Cardiac muscle cell (in vitro differentiated cells and primary cell): ENCODE measurements at regions not wholly inside any gene's neighbourhood (a gene's known extent, or its start where the extent isn't known, plus 50 kb on each side); places are given as distances from the start of the nearest gene placed in this dataset.

Experiments used
- DNase-seq, 2 donors: peaks; one replicate each; pipeline versions ENCODE4 v3.0.0 to v3.0.0-alpha.2; 2010 to 2017; ENCODE audit warnings: low read depth in 1 of 2, low spot score in 1 of 2
- H3K27ac ChIP-seq: fragments of 200-600 bp; sonication (generic); 2 replicates; pipeline ENCODE4 v1.5.1; 2016
- H3K27me3 ChIP-seq: fragments of 200-600 bp; sonication (generic); 2 replicates; pipeline ENCODE4 v1.6.0; 2016; ENCODE audit warnings: control low read depth
- H3K36me3 ChIP-seq: fragments of 200-600 bp; sonication (generic); 2 replicates; pipeline ENCODE4 v1.5.1; 2016; ENCODE audit warnings: control low read depth
- H3K4me1 ChIP-seq: fragments of 200-600 bp; sonication (generic); 2 replicates; pipeline ENCODE4 v1.8.1; 2017; ENCODE audit warnings: low read depth, mild to moderate bottlenecking, mixed run types
- H3K4me3 ChIP-seq: fragments of 200-600 bp; sonication (generic); 2 replicates; pipeline ENCODE4 v1.5.1; 2016; ENCODE audit warnings: mild to moderate bottlenecking
- H3K9me3 ChIP-seq: fragments of 200-600 bp; sonication (generic); 2 replicates; pipeline ENCODE4 v1.5.1; 2017; ENCODE audit warnings: low read depth, mild to moderate bottlenecking, control low read depth
- TF ChIP-seq, protein P1 (sequence below): IDR thresholded peaks from 2 replicates; pipeline ENCODE4 v1.5.1; 2012; ENCODE audit warnings: low read depth, mild to moderate bottlenecking, low read length

DNA sequence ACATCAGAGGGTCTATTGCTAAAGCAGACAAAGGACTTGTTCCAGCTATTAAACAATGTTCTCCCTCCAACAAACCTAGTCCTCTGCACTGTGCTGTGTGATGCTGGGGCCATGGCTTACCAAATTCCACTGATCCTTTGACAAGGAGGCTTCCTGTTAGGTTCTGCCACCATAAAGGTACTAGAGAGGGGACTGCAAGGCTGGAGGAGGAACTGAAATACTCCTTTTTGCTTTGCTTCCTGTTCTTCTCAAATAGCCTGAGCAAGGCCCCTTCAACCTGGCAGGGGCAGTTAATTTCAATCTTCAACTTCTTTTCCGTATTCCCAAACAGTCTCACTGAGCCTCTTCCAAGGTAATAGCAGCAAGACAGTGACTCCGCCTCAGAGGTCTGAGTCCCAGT, 286.4 kb upstream of the IRAK1BP1 start:
- Histone ChIP-seq H3K9me3 (no peaks in the 10 kb centered on the region), H3K4me3 (no peak overlapping the region), H3K36me3 (no peaks in the 10 kb centered on the region), H3K27me3 (no peaks in the 10 kb centered on the region), H3K4me1 (no peaks in the 10 kb centered on the region), H3K27ac (no peak overlapping the region)
- DNase-seq = no peak
- TF ChIP-seq, protein P1, sequence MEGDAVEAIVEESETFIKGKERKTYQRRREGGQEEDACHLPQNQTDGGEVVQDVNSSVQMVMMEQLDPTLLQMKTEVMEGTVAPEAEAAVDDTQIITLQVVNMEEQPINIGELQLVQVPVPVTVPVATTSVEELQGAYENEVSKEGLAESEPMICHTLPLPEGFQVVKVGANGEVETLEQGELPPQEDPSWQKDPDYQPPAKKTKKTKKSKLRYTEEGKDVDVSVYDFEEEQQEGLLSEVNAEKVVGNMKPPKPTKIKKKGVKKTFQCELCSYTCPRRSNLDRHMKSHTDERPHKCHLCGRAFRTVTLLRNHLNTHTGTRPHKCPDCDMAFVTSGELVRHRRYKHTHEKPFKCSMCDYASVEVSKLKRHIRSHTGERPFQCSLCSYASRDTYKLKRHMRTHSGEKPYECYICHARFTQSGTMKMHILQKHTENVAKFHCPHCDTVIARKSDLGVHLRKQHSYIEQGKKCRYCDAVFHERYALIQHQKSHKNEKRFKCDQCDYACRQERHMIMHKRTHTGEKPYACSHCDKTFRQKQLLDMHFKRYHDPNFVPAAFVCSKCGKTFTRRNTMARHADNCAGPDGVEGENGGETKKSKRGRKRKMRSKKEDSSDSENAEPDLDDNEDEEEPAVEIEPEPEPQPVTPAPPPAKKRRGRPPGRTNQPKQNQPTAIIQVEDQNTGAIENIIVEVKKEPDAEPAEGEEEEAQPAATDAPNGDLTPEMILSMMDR = no peak

DNA sequence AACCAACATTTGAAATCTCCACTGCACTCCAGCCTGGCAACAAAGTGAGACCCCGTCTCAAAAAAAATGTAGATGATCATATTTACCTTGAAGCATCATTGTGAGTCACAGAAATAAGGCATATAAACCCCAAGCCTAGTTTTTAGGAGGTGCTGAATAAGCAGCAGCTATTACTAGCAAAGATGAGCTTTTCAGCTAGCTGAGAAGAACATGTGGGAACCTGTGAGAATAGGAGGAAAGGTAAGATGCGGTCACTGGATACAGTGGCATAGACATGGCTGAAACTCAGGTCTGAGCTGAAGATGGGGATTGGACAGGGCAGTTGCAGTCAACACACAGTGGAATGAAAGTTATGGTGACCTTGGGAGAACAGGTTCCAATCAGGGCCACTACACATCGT, 284.3 kb upstream of the IRAK1BP1 start:
- H3K27me3 ChIP-seq = no peaks in the 10 kb centered on the region
- no peaks in the 10 kb centered on the region for H3K4me1 ChIP-seq
- H3K4me3 ChIP-seq = no peak overlapping the region
- H3K9me3 ChIP-seq = no peaks in the 10 kb centered on the region
- H3K36me3 ChIP-seq = no peaks in the 10 kb centered on the region
- TF ChIP-seq, protein P1 = no peak
- no peak overlapping the region for H3K27ac ChIP-seq
- no peak for DNase-seq

DNA sequence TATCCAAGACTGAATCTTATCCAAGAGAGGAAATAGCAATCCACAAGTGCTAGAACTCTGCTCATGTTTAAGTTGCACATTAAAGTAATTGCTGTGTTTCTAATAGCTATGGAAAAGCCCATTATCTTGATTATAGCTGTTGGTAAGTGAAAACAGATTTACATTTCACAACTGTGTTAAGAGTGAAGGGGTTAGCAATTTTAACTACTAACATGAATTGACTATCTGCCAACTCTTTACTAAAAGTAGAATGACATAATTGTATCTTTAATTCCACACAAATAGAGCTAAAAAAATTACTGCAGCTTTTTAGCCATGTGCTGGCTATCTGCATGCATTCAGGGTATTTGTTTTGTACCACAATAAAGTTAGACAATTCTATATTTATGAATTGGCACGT, 277.9 kb upstream of the IRAK1BP1 start:
- no peaks in the 10 kb centered on the region for H3K27me3 ChIP-seq
- H3K9me3 ChIP-seq = no peaks in the 10 kb centered on the region
- H3K4me3 ChIP-seq = no peak overlapping the region
- TF ChIP-seq, protein P1 = no peak
- no peak for DNase-seq
- no peak overlapping the region for H3K27ac ChIP-seq
- H3K4me1 ChIP-seq = no peaks in the 10 kb centered on the region
- H3K36me3 ChIP-seq = no peaks in the 10 kb centered on the region

DNA sequence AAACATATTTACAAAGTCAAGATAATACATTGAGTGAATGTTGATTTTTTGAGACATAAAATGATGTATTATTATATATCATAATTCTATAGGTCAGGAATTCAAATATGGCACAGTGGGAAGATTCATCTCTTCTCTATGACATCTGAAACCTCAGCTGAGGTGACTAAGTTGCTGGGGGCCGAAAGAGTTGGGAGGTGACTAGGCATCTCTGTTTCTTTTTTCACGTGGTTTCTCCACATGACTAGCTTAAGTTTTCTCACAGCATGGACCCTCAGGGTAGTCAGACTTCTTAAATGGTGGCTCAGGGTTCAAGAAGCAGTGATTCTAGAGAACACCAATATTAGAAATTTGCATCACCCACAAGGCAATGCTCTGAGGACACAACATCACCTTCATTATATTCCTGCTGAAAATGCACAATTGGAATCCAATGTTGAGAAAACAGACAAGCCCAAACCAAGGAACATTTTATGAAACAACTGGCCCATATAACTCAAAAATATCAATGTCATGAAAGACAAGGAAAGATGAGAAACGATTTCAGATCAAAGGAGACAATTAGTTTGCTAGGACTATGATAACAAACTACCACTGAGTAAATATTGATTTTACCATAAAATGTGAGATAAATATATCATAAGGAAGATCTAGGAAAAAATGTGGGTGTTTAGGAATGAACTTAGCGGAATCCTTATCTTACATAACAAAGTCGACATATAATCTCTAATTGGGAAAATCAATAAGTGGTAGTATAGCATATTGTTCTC, 273.3 kb upstream of the IRAK1BP1 start:
- Histone ChIP-seq H3K27ac (no peak overlapping the region), H3K27me3 (no peaks in the 10 kb centered on the region), H3K9me3 (no peaks in the 10 kb centered on the region), H3K4me3 (no peak overlapping the region), H3K36me3 (no peaks in the 10 kb centered on the region), H3K4me1 (no peaks in the 10 kb centered on the region)
- TF ChIP-seq, protein P1 = no peak
- no peak for DNase-seq

DNA sequence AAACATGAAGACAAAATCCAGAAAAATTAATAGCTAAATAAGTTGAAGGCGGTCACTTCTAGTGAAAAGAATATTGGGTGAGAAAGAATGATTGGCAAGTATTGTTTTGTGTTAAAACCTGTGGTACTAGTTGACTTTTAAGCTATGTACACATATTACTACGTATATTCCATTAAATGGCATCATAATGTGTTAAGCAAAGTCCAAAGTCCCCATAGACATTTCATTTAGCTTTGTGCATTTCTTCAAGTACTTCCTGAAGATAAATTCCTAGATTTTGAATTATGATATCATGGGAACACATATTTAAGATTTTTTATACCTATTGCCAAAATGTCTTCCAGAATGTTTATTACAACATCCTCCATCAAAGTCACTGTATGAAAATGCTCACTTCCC, 272.7 kb upstream of the IRAK1BP1 start:
- H3K27ac ChIP-seq = no peak overlapping the region
- no peak overlapping the region for H3K4me3 ChIP-seq
- TF ChIP-seq, protein P1 = no peak
- H3K4me1 ChIP-seq = no peaks in the 10 kb centered on the region
- no peaks in the 10 kb centered on the region for H3K27me3 ChIP-seq
- DNase-seq = no peak
- no peaks in the 10 kb centered on the region for H3K9me3 ChIP-seq
- no peaks in the 10 kb centered on the region for H3K36me3 ChIP-seq
